ENCODE measurements at regions not wholly inside any gene's neighbourhood (a gene's known extent, or its start where the extent isn't known, plus 50 kb on each side); places are given as distances from the start of the nearest gene placed in this dataset.

- no peaks in the 10 kb centered on the region for H3K4me1 Mint-ChIP-seq
- Histone ChIP-seq H3K4me1 (ENCODE audit: control insufficient read depth, insufficient read depth, low read length, poor library complexity, severe bottlenecking) (no peaks in the 10 kb centered on the region), H3K9me3 (ENCODE audit: control insufficient read depth in 2 of 2, low read length in 2 of 2) (peaks cover 0 to 5% of the 10 kb centered on the region in 2 experiments), H3K27ac (ENCODE audit: insufficient read depth, low read length, poor library complexity, severe bottlenecking) (no peak overlapping the region), H3K4me3 (ENCODE audit: low read depth, low read length) (no peak overlapping the region), H3K36me3 (ENCODE audit: control insufficient read depth, insufficient read depth, low read length) (no peaks in the 10 kb centered on the region), H3K27me3 (ENCODE audit: control insufficient read depth, insufficient read depth, low read length) (no peaks in the 10 kb centered on the region)
- no peak overlapping the region for H3K27ac Mint-ChIP-seq
- peaks cover 0 to 12% (median 4%) of the 10 kb centered on the region in 7 donors for H3K9me3 Mint-ChIP-seq
- no peaks in the 10 kb centered on the region for H3K27me3 Mint-ChIP-seq
- ATAC-seq (ENCODE audit: low read depth in 2 of 2) (no peak), DNase-seq (no peak)
- no peak overlapping the region for H3K4me3 Mint-ChIP-seq
- H3K36me3 Mint-ChIP-seq: no peaks in the 10 kb centered on the region
Observed at GRCh38 chr9:26061948-26062575, 383.8 kb upstream of the TUSC1 start.

- H3K27me3 ChIP-seq (ENCODE audit: control insufficient read depth, insufficient read depth, low read length): no peaks in the 10 kb centered on the region
- Mint-ChIP-seq H3K36me3 (no peaks in the 10 kb centered on the region), H3K9me3 (peaks cover 0 to 26% (median 5%) of the 10 kb centered on the region in 7 donors), H3K4me3 (no peak overlapping the region), H3K27ac (no peak overlapping the region), H3K27me3 (no peaks in the 10 kb centered on the region), H3K4me1 (no peaks in the 10 kb centered on the region)
- no peak overlapping the region for H3K27ac ChIP-seq (ENCODE audit: insufficient read depth, low read length, poor library complexity, severe bottlenecking)
- no peak overlapping the region for H3K4me3 ChIP-seq (ENCODE audit: low read depth, low read length)
- DNase-seq (no peak), ATAC-seq (ENCODE audit: low read depth in 2 of 2) (no peak)
- peaks cover 0 to 5% of the 10 kb centered on the region in 2 experiments for H3K9me3 ChIP-seq (ENCODE audit: control insufficient read depth in 2 of 2, low read length in 2 of 2)
- no peaks in the 10 kb centered on the region for H3K36me3 ChIP-seq (ENCODE audit: control insufficient read depth, insufficient read depth, low read length)
- H3K4me1 ChIP-seq (ENCODE audit: control insufficient read depth, insufficient read depth, low read length, poor library complexity, severe bottlenecking): no peaks in the 10 kb centered on the region
Observed at GRCh38 chr9:26058111-26058895, 380.1 kb upstream of the TUSC1 start.

GRCh38 chr9:26057050-26057449 is 378.8 kb upstream of the TUSC1 start:
- no peak overlapping the region for H3K27ac Mint-ChIP-seq
- H3K27me3 Mint-ChIP-seq: no peaks in the 10 kb centered on the region
- H3K4me1 Mint-ChIP-seq: no peaks in the 10 kb centered on the region
- Histone ChIP-seq H3K4me3 (ENCODE audit: low read depth, low read length) (no peak overlapping the region), H3K9me3 (ENCODE audit: control insufficient read depth in 2 of 2, low read length in 2 of 2) (peaks cover 0 to 5% of the 10 kb centered on the region in 2 experiments), H3K27ac (ENCODE audit: insufficient read depth, low read length, poor library complexity, severe bottlenecking) (no peak overlapping the region), H3K36me3 (ENCODE audit: control insufficient read depth, insufficient read depth, low read length) (no peaks in the 10 kb centered on the region), H3K4me1 (ENCODE audit: control insufficient read depth, insufficient read depth, low read length, poor library complexity, severe bottlenecking) (no peaks in the 10 kb centered on the region), H3K27me3 (ENCODE audit: control insufficient read depth, insufficient read depth, low read length) (no peaks in the 10 kb centered on the region)
- peaks cover 0 to 26% (median 5%) of the 10 kb centered on the region in 7 donors for H3K9me3 Mint-ChIP-seq
- H3K36me3 Mint-ChIP-seq: no peaks in the 10 kb centered on the region
- no peak for DNase-seq
- ATAC-seq (ENCODE audit: low read depth in 2 of 2): no peak
- H3K4me3 Mint-ChIP-seq: no peak overlapping the region

- ATAC-seq (ENCODE audit: low read depth in 2 of 2) (no peak), DNase-seq (no peak)
- H3K27ac ChIP-seq (ENCODE audit: insufficient read depth, low read length, poor library complexity, severe bottlenecking): no peak overlapping the region
- Mint-ChIP-seq H3K36me3 (no peaks in the 10 kb centered on the region), H3K9me3 (peaks cover 0 to 32% (median 9%) of the 10 kb centered on the region in 7 donors), H3K27me3 (no peaks in the 10 kb centered on the region), H3K27ac (no peak overlapping the region), H3K4me3 (no peak overlapping the region), H3K4me1 (no peaks in the 10 kb centered on the region)
- H3K36me3 ChIP-seq (ENCODE audit: control insufficient read depth, insufficient read depth, low read length): no peaks in the 10 kb centered on the region
- H3K4me3 ChIP-seq (ENCODE audit: low read depth, low read length): no peak overlapping the region
- no peaks in the 10 kb centered on the region for H3K27me3 ChIP-seq (ENCODE audit: control insufficient read depth, insufficient read depth, low read length)
- no peaks in the 10 kb centered on the region for H3K4me1 ChIP-seq (ENCODE audit: control insufficient read depth, insufficient read depth, low read length, poor library complexity, severe bottlenecking)
- H3K9me3 ChIP-seq (ENCODE audit: control insufficient read depth in 2 of 2, low read length in 2 of 2): peaks cover 0 to 5% of the 10 kb centered on the region in 2 experiments
Observed at GRCh38 chr9:26054600-26055520, 376.6 kb upstream of the TUSC1 start.

- ATAC-seq (ENCODE audit: low read depth in 2 of 2) (no peak), DNase-seq (no peak)
- Mint-ChIP-seq H3K4me3 (no peak overlapping the region), H3K36me3 (no peaks in the 10 kb centered on the region), H3K27ac (no peak overlapping the region), H3K27me3 (no peaks in the 10 kb centered on the region), H3K4me1 (no peaks in the 10 kb centered on the region), H3K9me3 (peaks cover 1 to 40% (median 9%) of the 10 kb centered on the region in 7 donors)
- Histone ChIP-seq H3K27ac (ENCODE audit: insufficient read depth, low read length, poor library complexity, severe bottlenecking) (no peak overlapping the region), H3K4me3 (ENCODE audit: low read depth, low read length) (no peak overlapping the region), H3K4me1 (ENCODE audit: control insufficient read depth, insufficient read depth, low read length, poor library complexity, severe bottlenecking) (no peaks in the 10 kb centered on the region), H3K9me3 (ENCODE audit: control insufficient read depth in 2 of 2, low read length in 2 of 2) (no peaks in the 10 kb centered on the region), H3K36me3 (ENCODE audit: control insufficient read depth, insufficient read depth, low read length) (no peaks in the 10 kb centered on the region), H3K27me3 (ENCODE audit: control insufficient read depth, insufficient read depth, low read length) (no peaks in the 10 kb centered on the region)
Observed at GRCh38 chr9:26053954-26054353, 375.7 kb upstream of the TUSC1 start.

- Histone ChIP-seq H3K27me3 (ENCODE audit: control insufficient read depth, insufficient read depth, low read length) (no peaks in the 10 kb centered on the region), H3K9me3 (ENCODE audit: control insufficient read depth in 2 of 2, low read length in 2 of 2) (no peaks in the 10 kb centered on the region), H3K4me3 (ENCODE audit: low read depth, low read length) (no peak overlapping the region), H3K27ac (ENCODE audit: insufficient read depth, low read length, poor library complexity, severe bottlenecking) (no peak overlapping the region), H3K36me3 (ENCODE audit: control insufficient read depth, insufficient read depth, low read length) (no peaks in the 10 kb centered on the region), H3K4me1 (ENCODE audit: control insufficient read depth, insufficient read depth, low read length, poor library complexity, severe bottlenecking) (no peaks in the 10 kb centered on the region)
- Mint-ChIP-seq H3K27ac (no peak overlapping the region), H3K4me1 (no peaks in the 10 kb centered on the region), H3K9me3 (peaks cover 0 to 28% (median 14%) of the 10 kb centered on the region in 7 donors), H3K27me3 (no peaks in the 10 kb centered on the region), H3K4me3 (no peak overlapping the region), H3K36me3 (no peaks in the 10 kb centered on the region)
- DNase-seq: no peak
- no peak for ATAC-seq (ENCODE audit: low read depth in 2 of 2)
Observed at GRCh38 chr9:26043431-26043830, 365.2 kb upstream of the TUSC1 start.

- no peak overlapping the region for H3K27ac ChIP-seq (ENCODE audit: insufficient read depth, low read length, poor library complexity, severe bottlenecking)
- DNase-seq (no peak), ATAC-seq (ENCODE audit: low read depth in 2 of 2) (no peak)
- H3K36me3 ChIP-seq (ENCODE audit: control insufficient read depth, insufficient read depth, low read length): no peaks in the 10 kb centered on the region
- Mint-ChIP-seq H3K27me3 (no peaks in the 10 kb centered on the region), H3K27ac (no peak overlapping the region), H3K4me1 (no peaks in the 10 kb centered on the region), H3K9me3 (peaks cover 0 to 30% (median 7%) of the 10 kb centered on the region in 7 donors), H3K4me3 (no peak overlapping the region), H3K36me3 (no peaks in the 10 kb centered on the region)
- H3K27me3 ChIP-seq (ENCODE audit: control insufficient read depth, insufficient read depth, low read length): no peaks in the 10 kb centered on the region
- H3K9me3 ChIP-seq (ENCODE audit: control insufficient read depth in 2 of 2, low read length in 2 of 2): peaks cover 0 to 2% of the 10 kb centered on the region in 2 experiments
- H3K4me1 ChIP-seq (ENCODE audit: control insufficient read depth, insufficient read depth, low read length, poor library complexity, severe bottlenecking): no peaks in the 10 kb centered on the region
- H3K4me3 ChIP-seq (ENCODE audit: low read depth, low read length): no peak overlapping the region
Observed at GRCh38 chr9:26034786-26035185, 356.5 kb upstream of the TUSC1 start.
